GM23338 (cell line): ENCODE measurements at regions not wholly inside any gene's neighbourhood (a gene's known extent, or its start where the extent isn't known, plus 50 kb on each side); places are given as distances from the start of the nearest gene placed in this dataset.

ENCODE experiments used
- ATAC-seq: fragments of 200-7000 bp; cut with Tn5 transposase; 3 replicates; pipeline ENCODE4 v1.9.1; 2020
- DNase-seq: peaks from one replicate; pipeline ENCODE4 v3.0.0-alpha.2; 2015; ENCODE audit warnings: low spot score
- H2AFZ ChIP-seq: fragments of 200-600 bp; sonication (generic); 2 replicates; pipeline ENCODE4 v1.8.0; 2016; ENCODE audit warnings: antibody characterized with exemption, mild to moderate bottlenecking, moderate library complexity
- H3F3A ChIP-seq: fragments of 200-600 bp; sonication (generic); replicated peaks from 2 replicates; pipeline ENCODE4 v1.8.0; 2017; ENCODE audit warnings: antibody characterized with exemption, mixed run types, low read depth
- H3K27ac ChIP-seq: fragments of 200-600 bp; sonication (generic); 2 replicates; pipeline ENCODE4 v1.6.1; 2016; ENCODE audit warnings: low read depth
- H3K27me3 ChIP-seq: fragments of 200-600 bp; sonication (generic); 2 replicates; pipeline ENCODE4 v1.8.0; 2016; ENCODE audit warnings: mild to moderate bottlenecking, mixed run types, moderate library complexity; ENCODE audit not compliant: insufficient read depth
- H3K36me3 ChIP-seq: fragments of 200-600 bp; sonication (generic); 2 replicates; pipeline ENCODE4 v1.8.0; 2016; ENCODE audit warnings: mild to moderate bottlenecking; ENCODE audit not compliant: insufficient read depth
- H3K4me1 ChIP-seq: fragments of 200-600 bp; sonication (generic); 2 replicates; pipeline ENCODE4 v1.8.0; 2016; ENCODE audit warnings: mild to moderate bottlenecking, moderate library complexity; ENCODE audit not compliant: insufficient read depth
- H3K4me2 ChIP-seq: fragments of 200-600 bp; sonication (generic); 2 replicates; pipeline ENCODE4 v1.7.1; 2017; ENCODE audit warnings: mixed run types
- H3K4me3 ChIP-seq: fragments of 200-600 bp; sonication (generic); 2 replicates; pipeline ENCODE4 v1.6.1; 2016; ENCODE audit warnings: mixed run types
- H3K79me2 ChIP-seq: fragments of 200-600 bp; sonication (generic); replicated peaks from 2 replicates; pipeline ENCODE4 v1.8.0; 2017; ENCODE audit warnings: mild to moderate bottlenecking; ENCODE audit not compliant: insufficient read depth
- H3K9me2 ChIP-seq: fragments of 200-600 bp; sonication (generic); 2 replicates; pipeline ENCODE4 v1.8.0; 2017; ENCODE audit not compliant: insufficient read depth
- H4K20me1 ChIP-seq: fragments of 200-600 bp; sonication (generic); replicated peaks from 2 replicates; pipeline ENCODE4 v1.8.0; 2017; ENCODE audit warnings: mild to moderate bottlenecking; ENCODE audit not compliant: insufficient read depth
- H3K27ac Mint-ChIP-seq: 2 replicates; pipeline ENCODE4 v1.8.0; 2020; ENCODE audit warnings: inconsistent platforms, mild to moderate bottlenecking, moderate library complexity, mixed read lengths
- H3K27me3 Mint-ChIP-seq: 3 replicates; pipeline ENCODE4 v1.8.0; 2022; ENCODE audit warnings: low read depth, mild to moderate bottlenecking, moderate library complexity, mixed read lengths, inconsistent platforms; ENCODE audit not compliant: insufficient read depth, poor library complexity
- H3K36me3 Mint-ChIP-seq: 3 replicates; pipeline ENCODE4 v1.8.0; 2021; ENCODE audit warnings: low read depth, mild to moderate bottlenecking, inconsistent platforms, moderate library complexity, mixed read lengths
- H3K4me1 Mint-ChIP-seq: 3 replicates; pipeline ENCODE4 v1.8.0; 2020; ENCODE audit warnings: mild to moderate bottlenecking, inconsistent platforms, mixed read lengths
- H3K4me3 Mint-ChIP-seq: 3 replicates; pipeline ENCODE4 v1.8.0; 2021; ENCODE audit warnings: moderate library complexity, mild to moderate bottlenecking, inconsistent platforms, mixed read lengths
- H3K9me3 Mint-ChIP-seq: 3 replicates; pipeline ENCODE4 v1.8.0; 2020; ENCODE audit warnings: moderate library complexity, mild to moderate bottlenecking, inconsistent platforms, mixed read lengths
- CTCF ChIP-seq, 2 experiments: fragments of 200-600 bp in 1 of 2; sonication (generic) in 1 of 2; conservative IDR thresholded peaks; 2 replicates each; pipeline versions ENCODE4 v1.5.1 to v1.6.1; 2016 to 2017; ENCODE audit warnings: antibody characterized with exemption in 2 of 2, low read depth in 2 of 2, mild to moderate bottlenecking in 2 of 2, moderate library complexity in 1 of 2
- EZH2 ChIP-seq: fragments of 200-600 bp; sonication (generic); IDR thresholded peaks from one replicate; pipeline ENCODE4 v1.8.0; 2017; ENCODE audit warnings: antibody characterized with exemption, mild to moderate bottlenecking, low read depth; ENCODE audit not compliant: unreplicated experiment
- NANOG ChIP-seq: IDR thresholded peaks from 2 replicates; pipeline ENCODE4 v1.6.1; 2016; ENCODE audit warnings: antibody characterized with exemption, borderline replicate concordance
- POLR2AphosphoS5 ChIP-seq: IDR thresholded peaks from 2 replicates; pipeline ENCODE4 v1.6.1; 2016; ENCODE audit warnings: antibody characterized with exemption, low read depth
- STAT1 ChIP-seq: IDR thresholded peaks from one replicate; pipeline ENCODE4 v1.6.1; 2016; ENCODE audit warnings: antibody characterized with exemption; ENCODE audit not compliant: unreplicated experiment

DNA sequence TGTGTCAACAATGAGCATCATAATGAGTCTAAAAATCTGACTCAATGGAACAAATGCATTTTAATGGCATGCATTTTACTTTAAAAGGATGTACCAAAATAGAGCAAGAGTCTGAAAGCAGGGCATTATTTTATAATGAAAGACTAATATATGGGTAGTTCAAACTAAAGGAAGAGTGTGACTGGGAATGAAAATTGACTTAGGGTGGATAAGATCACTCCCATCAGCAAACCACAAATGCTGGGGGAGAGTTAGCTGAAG, 114.7 kb downstream of the SOX4 start:
- Histone ChIP-seq H4K20me1 (peaks cover 6% of the 10 kb centered on the region), H3K4me3 (no peak overlapping the region), H3K79me2 (peaks cover 100% of the 10 kb centered on the region), H3K9me2 (no peaks in the 10 kb centered on the region), H2AFZ (no peak overlapping the region), H3K27ac (0 out of 2 replicates have a peak overlapping the region, but pooled peaks have one; percentile 21), H3K4me2 (peak overlapping the region; percentile 29; the same call in 1 of the 2 replicates), H3F3A (no peaks in the 10 kb centered on the region), H3K27me3 (no peaks in the 10 kb centered on the region), H3K4me1 (peaks cover 49% of the 10 kb centered on the region), H3K36me3 (no peaks in the 10 kb centered on the region)
- no peaks in the 10 kb centered on the region for H3K9me3 Mint-ChIP-seq
- peaks cover 4% of the 10 kb centered on the region; the same call in 1 of the 3 replicates for H3K36me3 Mint-ChIP-seq
- no peak for TF ChIP-seq NANOG
- TF ChIP-seq STAT1: no peak
- TF ChIP-seq EZH2: no peak
- no peak for TF ChIP-seq CTCF (conservative IDR thresholded peaks at IDR 0.05; ENCODE audit: low read depth in 2 of 2)
- TF ChIP-seq POLR2AphosphoS5: no peak
- DNase-seq (no peak), ATAC-seq (no peak)
- H3K4me1 Mint-ChIP-seq: peaks cover 41% of the 10 kb centered on the region
- H3K27ac Mint-ChIP-seq: peak overlapping the region; percentile 11; the same call in 1 of the 2 replicates
- peaks cover 6% of the 10 kb centered on the region for H3K27me3 Mint-ChIP-seq
- no peak overlapping the region for H3K4me3 Mint-ChIP-seq

GRCh38 chr6:21710216-21710615, 116.7 kb downstream of the SOX4 start:
- Histone ChIP-seq H3F3A (no peaks in the 10 kb centered on the region), H3K9me2 (no peaks in the 10 kb centered on the region), H3K4me1 (peaks cover 53% of the 10 kb centered on the region), H3K27ac (peak overlapping the region; percentile 53; the same call in 1 of the 2 replicates), H4K20me1 (peaks cover 6% of the 10 kb centered on the region), H3K79me2 (peaks cover 100% of the 10 kb centered on the region), H2AFZ (no peak overlapping the region), H3K4me2 (peak overlapping the region; percentile 36; the same call in 1 of the 2 replicates), H3K4me3 (peak overlapping the region; percentile 9; the same call in 1 of the 2 replicates), H3K27me3 (no peaks in the 10 kb centered on the region), H3K36me3 (no peaks in the 10 kb centered on the region)
- Mint-ChIP-seq H3K27me3 (peaks cover 8% of the 10 kb centered on the region), H3K9me3 (no peaks in the 10 kb centered on the region), H3K4me3 (no peak overlapping the region), H3K4me1 (peaks cover 55% of the 10 kb centered on the region), H3K27ac (no peak overlapping the region; the same call in 1 of the 2 replicates), H3K36me3 (peaks cover 7% of the 10 kb centered on the region; the same call in 2 of the 3 replicates)
- TF ChIP-seq CTCF (conservative IDR thresholded peaks at IDR 0.05; ENCODE audit: low read depth in 2 of 2) (peak in 1 of 2 experiments; percentile 8; a peak in 1 of 4 replicates), STAT1 (no peak)
- DNase-seq: no peak
- ATAC-seq: no peak
